ENCODE measurements at regions not wholly inside any gene's neighbourhood (a gene's known extent, or its start where the extent isn't known, plus 50 kb on each side); places are given as distances from the start of the nearest gene placed in this dataset.

DNA sequence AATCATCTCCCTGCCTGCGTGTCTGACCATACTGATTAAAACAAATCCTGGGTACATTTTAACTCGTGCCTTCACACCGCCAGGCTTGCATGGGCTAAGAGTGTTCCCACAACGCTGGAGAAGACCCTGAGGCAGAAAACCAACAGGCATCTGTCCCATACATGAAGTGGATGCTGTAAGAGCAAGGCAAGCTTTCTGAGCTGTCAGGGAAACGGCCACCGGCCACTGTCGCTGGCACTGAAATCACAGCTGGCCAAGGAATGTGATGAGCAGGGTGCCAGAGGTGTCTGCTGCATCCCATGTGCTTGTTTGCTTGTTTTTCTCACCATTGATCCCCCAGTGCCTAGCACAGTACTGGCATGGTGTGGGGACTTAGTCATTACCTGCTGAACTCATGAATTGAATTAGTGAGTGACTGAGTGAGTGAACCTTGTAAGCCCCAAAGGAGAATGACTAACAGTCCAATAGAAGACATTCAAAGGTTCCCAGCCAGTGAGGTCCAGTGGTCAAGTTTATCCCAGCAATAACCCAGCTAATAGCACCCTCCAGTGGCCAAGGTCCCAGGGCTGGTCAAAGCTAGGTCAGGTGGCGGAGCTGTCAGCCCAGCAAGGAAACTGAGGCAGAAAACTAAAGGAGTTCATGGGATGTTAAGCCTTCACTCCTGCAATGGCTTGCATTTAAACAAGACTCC is 92.7 kb upstream of the CDH5 start:
- TF ChIP-seq GATA2 (IDR thresholded peaks at IDR 0.05; ENCODE audit: low read depth, low read length) (no peak), GATA3 (IDR thresholded peaks at IDR 0.05; ENCODE audit: low read depth, low read length) (no peak)
